T-cell (primary cell): ENCODE measurements at regions not wholly inside any gene's neighbourhood (a gene's known extent, or its start where the extent isn't known, plus 50 kb on each side); places are given as distances from the start of the nearest gene placed in this dataset.

Experiments used
- ATAC-seq, 4 experiments: fragments of 200-7000 bp in 3 of 4; fragments of 150-1000 bp in 1 of 4; cut with Tn5 transposase; replicated peaks in 1 of 4; 1 replicate in 3 of 4; 2 replicates in 1 of 4; pipeline ENCODE4 v1.10.0; 2021; ENCODE audit warnings: moderate library complexity in 3 of 4, mild to moderate bottlenecking in 2 of 4, moderate number of reproducible peaks in 1 of 4
- CTCF ChIA-PET, 2 donors: fragments of 300-600 bp; sonication (Branson Sonifier 250); formaldehyde crosslinking; loops; one replicate each; lab custom pipeline; 2022; ENCODE audit warnings: antibody characterized with exemption in 2 of 2; lab: Charles Lee
- POLR2A ChIA-PET, 2 donors: fragments of 300-600 bp; sonication (Branson Sonifier 250); formaldehyde crosslinking; loops; one replicate each; lab custom pipeline; 2022; ENCODE audit warnings: antibody characterized with exemption in 2 of 2; lab: Charles Lee
- DNase-seq, 35 experiments: peaks; one replicate each; pipeline versions ENCODE4 v3.0.0 to v3.0.0-alpha.2; 2013 to 2023
- H3K27ac ChIP-seq: one replicate; pipeline ENCODE4 v1.5.1; 2013; ENCODE audit warnings: low read length
- H3K27me3 ChIP-seq, 2 experiments: replicated peaks in 1 of 2; 1 replicate in 1 of 2; 2 replicates in 1 of 2; pipeline versions ENCODE4 v1.6.1 to v1.7.0; 2013; ENCODE audit warnings: low read length in 1 of 2, mixed read lengths in 1 of 2; ENCODE audit not compliant: control insufficient read depth in 2 of 2, insufficient read depth in 2 of 2; ENCODE audit errors: extremely low read depth in 1 of 2
- H3K36me3 ChIP-seq, 2 donors: 1 replicate in 1 of 2; 2 replicates in 1 of 2; pipeline versions ENCODE4 v1.6.1 to v1.7.0; 2013; ENCODE audit warnings: low read length in 1 of 2; ENCODE audit not compliant: control insufficient read depth in 2 of 2, insufficient read depth in 1 of 2; ENCODE audit errors: extremely low read depth in 1 of 2
- H3K4me1 ChIP-seq, 2 experiments: 1 replicate in 1 of 2; 2 replicates in 1 of 2; pipeline versions ENCODE4 v1.6.1 to v1.7.0; 2013; ENCODE audit warnings: low read length in 2 of 2, mixed read lengths in 1 of 2; ENCODE audit not compliant: insufficient read depth in 2 of 2, control insufficient read depth in 1 of 2; ENCODE audit errors: extremely low read depth in 1 of 2
- H3K4me3 ChIP-seq, 2 donors: 1 replicate in 1 of 2; 2 replicates in 1 of 2; pipeline versions ENCODE4 v1.5.1 to v1.7.0; 2013; ENCODE audit warnings: mild to moderate bottlenecking in 2 of 2, low read length in 1 of 2, moderate library complexity in 1 of 2; ENCODE audit not compliant: control insufficient read depth in 1 of 2; ENCODE audit errors: extremely low read depth in 1 of 2
- H3K9me3 ChIP-seq: 2 replicates; pipeline ENCODE4 v1.7.0; 2013
- H3K27ac Mint-ChIP-seq, 2 donors: one replicate each; pipeline ENCODE4 v1.8.0; 2020 to 2021; ENCODE audit warnings: mild to moderate bottlenecking in 2 of 2, mixed read lengths in 2 of 2
- H3K27me3 Mint-ChIP-seq, 2 donors: one replicate each; pipeline ENCODE4 v1.8.0; 2021 to 2022; ENCODE audit warnings: mixed read lengths in 2 of 2
- H3K36me3 Mint-ChIP-seq: one replicate; pipeline ENCODE4 v1.8.0; 2021; ENCODE audit warnings: mixed read lengths
- H3K4me1 Mint-ChIP-seq, 3 donors: one replicate each; pipeline ENCODE4 v1.8.0; 2020 to 2022; ENCODE audit warnings: mixed read lengths in 3 of 3, mild to moderate bottlenecking in 1 of 3
- H3K4me3 Mint-ChIP-seq, 3 donors: one replicate each; pipeline ENCODE4 v1.8.0; 2020 to 2022; ENCODE audit warnings: mild to moderate bottlenecking in 3 of 3, mixed read lengths in 3 of 3, moderate library complexity in 3 of 3
- H3K9me3 Mint-ChIP-seq, 3 donors: one replicate each; pipeline ENCODE4 v1.8.0; 2020 to 2022; ENCODE audit warnings: mixed read lengths in 3 of 3
- WGBS: methylation state at CpG from one replicate; pipeline ENCODE4 v1.1.5; 2013; ENCODE audit warnings: missing lambda C conversion rate; ENCODE audit not compliant: insufficient coverage; 5-methylcytosine and 5-hydroxymethylcytosine counted together

DNA sequence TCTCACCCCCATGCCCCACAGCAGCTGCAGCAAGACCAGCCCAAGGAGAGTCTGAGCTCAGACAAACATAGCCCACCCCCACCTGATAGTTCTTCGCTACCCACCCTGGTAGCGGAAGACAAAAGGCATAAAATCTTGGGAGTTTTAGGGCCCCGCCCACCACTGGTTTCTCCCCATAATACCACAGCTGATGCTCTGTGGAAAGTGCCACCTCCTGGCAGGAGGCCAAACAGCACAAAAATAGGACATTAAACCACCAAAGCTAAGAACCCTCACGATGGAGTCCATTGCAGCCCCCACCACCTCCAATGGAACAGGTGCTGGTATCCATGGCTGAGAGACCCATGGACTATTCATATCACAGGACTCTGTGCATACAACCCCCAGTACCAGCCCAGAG lies 226.7 kb downstream of the SNCA start:
- no peaks in the 10 kb centered on the region for H3K4me1 ChIP-seq
- ChIA-PET POLR2A (no interaction called here), CTCF (no interaction called here)
- Mint-ChIP-seq H3K36me3 (no peaks in the 10 kb centered on the region), H3K27me3 (no peaks in the 10 kb centered on the region), H3K4me3 (no peak overlapping the region), H3K4me1 (peaks cover 0 to 26% (median 18%) of the 10 kb centered on the region in 3 donors), H3K9me3 (no peaks in the 10 kb centered on the region), H3K27ac (no peak overlapping the region)
- H3K27ac ChIP-seq, result no peak overlapping the region
- no peaks in the 10 kb centered on the region for H3K36me3 ChIP-seq
- ATAC-seq (no peak), DNase-seq (no peak)
- H3K9me3 ChIP-seq, result no peaks in the 10 kb centered on the region
- WGBS, result 100% methylated on average over 2 of the region's 4 CpGs
- H3K4me3 ChIP-seq, result no peak overlapping the region
- peaks cover 0 to 5% of the 10 kb centered on the region in 2 experiments for H3K27me3 ChIP-seq

DNA sequence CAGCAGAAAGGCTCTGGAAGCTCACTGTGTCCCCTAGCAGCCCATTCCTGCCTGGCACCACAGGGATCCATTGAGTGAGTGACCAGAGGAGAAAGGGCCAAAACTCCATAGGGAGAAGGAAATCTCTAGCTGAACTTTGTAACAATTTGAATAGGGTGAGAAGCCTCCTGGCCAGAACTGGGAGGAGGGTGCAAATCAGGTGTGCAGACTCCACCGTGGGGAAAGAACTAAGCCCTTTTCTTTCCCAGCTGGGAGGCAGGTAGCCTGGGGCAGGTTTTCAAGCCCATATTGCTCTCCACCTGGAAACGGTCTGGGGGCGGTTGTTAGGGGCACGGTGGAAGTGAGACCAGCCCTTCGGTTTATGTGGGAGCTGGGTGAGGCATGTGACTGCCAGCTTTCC lies 227.2 kb downstream of the SNCA start:
- H3K36me3 ChIP-seq, result no peaks in the 10 kb centered on the region
- peaks cover 0 to 5% of the 10 kb centered on the region in 2 experiments for H3K27me3 ChIP-seq
- H3K4me1 Mint-ChIP-seq, result peaks cover 0 to 26% (median 18%) of the 10 kb centered on the region in 3 donors
- no peak overlapping the region for H3K27ac Mint-ChIP-seq
- DNase-seq (no peak), ATAC-seq (no peak)
- ChIA-PET CTCF (no interaction called here), POLR2A (no interaction called here)
- no peaks in the 10 kb centered on the region for H3K9me3 ChIP-seq
- no peaks in the 10 kb centered on the region for H3K36me3 Mint-ChIP-seq
- no peaks in the 10 kb centered on the region for H3K9me3 Mint-ChIP-seq
- H3K4me3 ChIP-seq, result no peak overlapping the region
- H3K27ac ChIP-seq, result no peak overlapping the region
- peaks cover 0 to 1% of the 10 kb centered on the region in 2 donors for H3K27me3 Mint-ChIP-seq
- 90% methylated on average over 2 of the region's 5 CpGs for WGBS
- H3K4me3 Mint-ChIP-seq, result no peak overlapping the region
- no peaks in the 10 kb centered on the region for H3K4me1 ChIP-seq

DNA sequence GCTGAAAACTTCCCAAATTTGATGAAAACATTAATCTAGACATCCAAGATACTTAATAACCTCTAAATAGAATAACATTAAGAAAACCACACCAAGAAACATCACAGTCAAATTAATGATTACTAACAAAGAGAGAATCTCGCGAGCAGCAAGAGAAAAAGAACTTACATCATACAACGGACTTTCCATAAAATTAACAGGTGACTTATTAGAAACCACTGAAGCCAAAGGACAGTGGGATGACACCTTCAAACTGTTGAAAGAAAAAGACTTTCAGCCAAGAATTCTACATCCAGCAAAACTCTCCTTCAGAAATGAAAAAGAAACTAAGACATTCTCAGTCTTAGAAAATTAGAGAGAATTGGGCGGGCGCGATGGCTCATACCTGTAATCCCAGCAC lies 232.0 kb downstream of the SNCA start:
- no peak overlapping the region for H3K4me3 ChIP-seq
- H3K27ac Mint-ChIP-seq, result no peak overlapping the region
- no peak overlapping the region for H3K27ac ChIP-seq
- CTCF ChIA-PET, result no interaction called here
- peaks cover 0 to under 1% of the 10 kb centered on the region in 2 experiments for H3K27me3 ChIP-seq
- H3K36me3 ChIP-seq, result no peaks in the 10 kb centered on the region
- DNase-seq (no peak), ATAC-seq (no peak)
- peaks cover 4 to 16% of the 10 kb centered on the region in 2 donors for H3K27me3 Mint-ChIP-seq
- no peaks in the 10 kb centered on the region for H3K9me3 ChIP-seq
- H3K36me3 Mint-ChIP-seq, result no peaks in the 10 kb centered on the region
- H3K4me1 ChIP-seq, result no peaks in the 10 kb centered on the region
- WGBS, result no CpG with 5 or more reads among the region's 6 CpGs
- POLR2A ChIA-PET, result no interaction called here
- H3K9me3 Mint-ChIP-seq, result no peaks in the 10 kb centered on the region
- H3K4me1 Mint-ChIP-seq, result no peaks in the 10 kb centered on the region
- H3K4me3 Mint-ChIP-seq, result no peak overlapping the region

DNA sequence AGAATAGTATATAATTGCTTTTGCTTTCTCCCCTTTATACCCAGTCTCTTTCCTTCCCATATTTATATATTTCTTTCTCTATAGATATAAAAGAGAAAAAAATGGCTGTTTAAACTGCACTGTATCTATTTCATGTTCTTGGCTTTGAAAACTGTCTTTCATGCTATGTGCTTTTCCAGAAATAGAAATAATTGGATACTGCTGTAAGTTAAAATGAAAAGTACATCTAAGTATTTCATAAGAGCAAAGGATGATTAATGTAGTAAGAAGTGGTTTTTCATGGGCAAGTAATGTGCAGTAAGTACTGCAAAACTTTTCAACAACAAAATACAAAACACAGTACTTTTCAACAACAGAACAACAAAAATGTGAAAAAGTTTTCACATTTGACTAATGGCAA lies 237.9 kb downstream of the SNCA start:
- ChIA-PET CTCF (no interaction called here), POLR2A (no interaction called here)
- Histone ChIP-seq H3K27me3 (no peaks in the 10 kb centered on the region), H3K9me3 (no peaks in the 10 kb centered on the region), H3K36me3 (no peaks in the 10 kb centered on the region), H3K4me1 (no peaks in the 10 kb centered on the region), H3K27ac (no peak overlapping the region), H3K4me3 (no peak overlapping the region)
- H3K36me3 Mint-ChIP-seq, result no peaks in the 10 kb centered on the region
- no peak overlapping the region for H3K27ac Mint-ChIP-seq
- DNase-seq, result no peak
- H3K9me3 Mint-ChIP-seq, result no peaks in the 10 kb centered on the region
- H3K4me1 Mint-ChIP-seq, result no peaks in the 10 kb centered on the region
- no peak for ATAC-seq
- H3K4me3 Mint-ChIP-seq, result no peak overlapping the region
- peaks cover 7 to 15% of the 10 kb centered on the region in 2 donors for H3K27me3 Mint-ChIP-seq

DNA sequence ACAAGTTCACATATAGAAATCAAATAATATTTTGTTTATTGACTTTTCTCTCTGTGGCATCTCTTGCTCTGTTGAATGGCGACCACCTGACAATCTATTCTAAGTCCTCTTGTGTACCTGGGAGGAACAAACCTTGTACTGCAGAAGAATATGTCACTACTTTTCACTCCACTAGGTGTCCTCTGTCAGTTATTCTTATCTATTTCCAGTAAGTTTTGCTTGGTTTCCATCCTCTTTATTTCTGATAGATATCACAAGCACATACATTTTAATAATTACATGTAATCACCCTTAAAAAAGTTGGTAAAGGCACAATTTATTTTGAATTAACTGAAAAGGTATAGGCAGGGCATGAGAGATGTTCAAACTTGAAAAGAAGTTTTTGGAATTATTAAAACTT lies 238.4 kb downstream of the SNCA start:
- ChIA-PET POLR2A (no interaction called here), CTCF (no interaction called here)
- H3K27me3 ChIP-seq, result no peaks in the 10 kb centered on the region
- H3K27ac ChIP-seq, result no peak overlapping the region
- Mint-ChIP-seq H3K36me3 (no peaks in the 10 kb centered on the region), H3K27me3 (peaks cover 7 to 14% of the 10 kb centered on the region in 2 donors), H3K4me1 (no peaks in the 10 kb centered on the region), H3K9me3 (no peaks in the 10 kb centered on the region), H3K27ac (no peak overlapping the region), H3K4me3 (no peak overlapping the region)
- no peaks in the 10 kb centered on the region for H3K36me3 ChIP-seq
- H3K4me1 ChIP-seq, result no peaks in the 10 kb centered on the region
- ATAC-seq (no peak), DNase-seq (peak in 1 of 35 experiments; percentile 9)
- no CpG with 5 or more reads among the region's 1 CpG for WGBS
- H3K9me3 ChIP-seq, result no peaks in the 10 kb centered on the region
- no peak overlapping the region for H3K4me3 ChIP-seq

DNA sequence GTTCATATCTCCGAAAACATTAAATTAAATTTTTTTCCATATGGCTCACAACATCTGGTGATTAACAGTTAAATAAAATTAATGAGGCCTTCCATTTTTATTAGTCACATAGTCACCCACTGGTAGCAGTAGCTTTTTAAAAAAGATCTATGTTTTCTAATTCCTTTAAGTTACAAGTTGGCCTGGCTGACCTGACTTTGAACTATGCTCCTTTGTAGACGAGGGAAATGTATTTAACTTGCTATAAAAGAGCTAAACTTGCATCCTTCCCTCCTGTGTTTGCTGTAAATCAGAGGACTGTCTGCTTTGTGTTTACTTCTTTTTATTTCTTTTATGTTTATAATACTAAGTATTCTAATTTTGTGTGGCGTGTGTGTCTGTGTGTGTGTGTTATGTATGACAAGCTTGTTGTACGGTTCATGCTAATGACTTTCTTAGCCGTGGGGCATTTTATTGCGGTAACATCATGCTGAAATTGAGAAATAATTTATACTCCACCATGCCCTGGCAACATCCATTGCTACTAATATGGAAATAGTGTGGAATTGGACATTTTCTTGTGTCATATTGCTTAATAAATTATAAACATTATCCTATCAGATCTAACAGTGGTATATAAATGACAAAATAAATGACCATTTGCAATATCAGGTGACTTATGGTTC lies 241.7 kb downstream of the SNCA start:
- DNase-seq (no peak), ATAC-seq (no peak)
- no peak overlapping the region for H3K27ac Mint-ChIP-seq
- Histone ChIP-seq H3K36me3 (no peaks in the 10 kb centered on the region), H3K4me3 (no peak overlapping the region), H3K4me1 (no peaks in the 10 kb centered on the region), H3K27ac (no peak overlapping the region), H3K27me3 (no peaks in the 10 kb centered on the region), H3K9me3 (no peaks in the 10 kb centered on the region)
- no peaks in the 10 kb centered on the region for H3K4me1 Mint-ChIP-seq
- no peaks in the 10 kb centered on the region for H3K36me3 Mint-ChIP-seq
- H3K9me3 Mint-ChIP-seq, result peaks cover 0 to 7% (median 2%) of the 10 kb centered on the region in 3 donors
- no peak overlapping the region for H3K4me3 Mint-ChIP-seq
- ChIA-PET CTCF (no interaction called here), POLR2A (no interaction called here)
- H3K27me3 Mint-ChIP-seq, result peaks cover 2 to 3% of the 10 kb centered on the region in 2 donors
- 80% methylated on average over 1 of the region's 6 CpGs for WGBS

DNA sequence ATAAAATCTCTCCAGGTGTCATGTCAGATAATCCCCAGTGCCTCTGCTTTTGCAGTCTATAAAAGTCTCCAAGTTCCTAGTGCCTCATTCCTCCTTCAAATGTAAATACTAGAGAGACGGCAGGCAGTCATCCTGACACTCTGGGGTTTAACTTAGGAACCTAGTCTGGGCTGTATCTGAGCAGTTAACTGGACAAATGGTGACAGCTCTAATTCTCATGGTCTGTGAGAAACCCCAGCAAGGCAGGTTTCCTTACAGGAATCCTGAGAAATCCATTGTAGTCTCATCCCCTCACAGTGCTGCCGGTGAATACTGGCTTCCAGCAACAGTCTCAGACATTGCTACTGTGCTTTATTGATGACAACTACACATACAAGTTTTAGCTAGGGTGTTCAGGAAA lies 246.8 kb downstream of the SNCA start:
- peaks cover 0 to 2% of the 10 kb centered on the region in 2 experiments for H3K27me3 ChIP-seq
- ChIA-PET CTCF (no interaction called here), POLR2A (interaction anchor here in 1 of 2 donors (1.0 kb wide), 1 partner anchor 302 kb away, joined by 3 read pairs; no protein-coding TSS in a partner anchor)
- Mint-ChIP-seq H3K27ac (no peak overlapping the region), H3K36me3 (no peaks in the 10 kb centered on the region), H3K9me3 (peaks cover 0 to 7% (median 2%) of the 10 kb centered on the region in 3 donors), H3K4me1 (no peaks in the 10 kb centered on the region), H3K27me3 (peaks cover 0 to 5% of the 10 kb centered on the region in 2 donors), H3K4me3 (no peak overlapping the region)
- no peaks in the 10 kb centered on the region for H3K36me3 ChIP-seq
- no peak overlapping the region for H3K27ac ChIP-seq
- ATAC-seq, result no peak
- no CpG with 5 or more reads among the region's 2 CpGs for WGBS
- DNase-seq, result no peak
- H3K9me3 ChIP-seq, result no peaks in the 10 kb centered on the region
- no peaks in the 10 kb centered on the region for H3K4me1 ChIP-seq
- H3K4me3 ChIP-seq, result no peak overlapping the region
